ENCODE measurements at regions not wholly inside any gene's neighbourhood (a gene's known extent, or its start where the extent isn't known, plus 50 kb on each side); places are given as distances from the start of the nearest gene placed in this dataset.

DNA sequence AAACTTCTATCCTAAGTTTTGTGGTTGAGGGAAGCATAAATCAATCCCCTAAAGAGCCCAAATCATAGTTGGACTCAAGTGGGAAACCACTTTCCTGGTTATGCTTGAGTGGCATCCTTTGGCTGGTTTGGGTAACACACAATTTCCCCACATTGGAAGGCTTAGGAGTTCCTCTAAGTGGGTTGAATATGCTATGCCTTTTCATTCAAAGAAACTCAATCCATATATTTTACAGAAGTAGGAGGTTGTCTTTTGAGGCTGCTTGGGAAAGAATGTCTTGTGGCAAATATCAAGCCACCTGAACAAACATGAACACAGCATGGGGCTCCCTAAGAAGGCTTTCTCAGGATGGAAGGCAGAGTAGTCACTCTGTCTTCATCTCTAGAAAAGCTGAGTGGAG lies 121.1 kb downstream of the SPATA31D1 start:
- TF ChIP-seq SIN3A (IDR thresholded peaks at IDR 0.05; ENCODE audit: borderline replicate concordance, insufficient read depth, low read length) (no peak), FOXP2 (optimal IDR thresholded peaks at IDR 0.05; ENCODE audit: borderline replicate concordance, extremely low read depth, extremely low read length, insufficient read depth) (no peak), TAF1 (IDR thresholded peaks at IDR 0.05; ENCODE audit: borderline replicate concordance, insufficient read depth, low read length) (no peak), POLR2AphosphoS5 (IDR thresholded peaks at IDR 0.05; ENCODE audit: low read depth, low read length) (no peak)
- TF ChIP-seq, protein P1, sequence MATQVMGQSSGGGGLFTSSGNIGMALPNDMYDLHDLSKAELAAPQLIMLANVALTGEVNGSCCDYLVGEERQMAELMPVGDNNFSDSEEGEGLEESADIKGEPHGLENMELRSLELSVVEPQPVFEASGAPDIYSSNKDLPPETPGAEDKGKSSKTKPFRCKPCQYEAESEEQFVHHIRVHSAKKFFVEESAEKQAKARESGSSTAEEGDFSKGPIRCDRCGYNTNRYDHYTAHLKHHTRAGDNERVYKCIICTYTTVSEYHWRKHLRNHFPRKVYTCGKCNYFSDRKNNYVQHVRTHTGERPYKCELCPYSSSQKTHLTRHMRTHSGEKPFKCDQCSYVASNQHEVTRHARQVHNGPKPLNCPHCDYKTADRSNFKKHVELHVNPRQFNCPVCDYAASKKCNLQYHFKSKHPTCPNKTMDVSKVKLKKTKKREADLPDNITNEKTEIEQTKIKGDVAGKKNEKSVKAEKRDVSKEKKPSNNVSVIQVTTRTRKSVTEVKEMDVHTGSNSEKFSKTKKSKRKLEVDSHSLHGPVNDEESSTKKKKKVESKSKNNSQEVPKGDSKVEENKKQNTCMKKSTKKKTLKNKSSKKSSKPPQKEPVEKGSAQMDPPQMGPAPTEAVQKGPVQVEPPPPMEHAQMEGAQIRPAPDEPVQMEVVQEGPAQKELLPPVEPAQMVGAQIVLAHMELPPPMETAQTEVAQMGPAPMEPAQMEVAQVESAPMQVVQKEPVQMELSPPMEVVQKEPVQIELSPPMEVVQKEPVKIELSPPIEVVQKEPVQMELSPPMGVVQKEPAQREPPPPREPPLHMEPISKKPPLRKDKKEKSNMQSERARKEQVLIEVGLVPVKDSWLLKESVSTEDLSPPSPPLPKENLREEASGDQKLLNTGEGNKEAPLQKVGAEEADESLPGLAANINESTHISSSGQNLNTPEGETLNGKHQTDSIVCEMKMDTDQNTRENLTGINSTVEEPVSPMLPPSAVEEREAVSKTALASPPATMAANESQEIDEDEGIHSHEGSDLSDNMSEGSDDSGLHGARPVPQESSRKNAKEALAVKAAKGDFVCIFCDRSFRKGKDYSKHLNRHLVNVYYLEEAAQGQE (IDR thresholded peaks at IDR 0.05; ENCODE audit: insufficient read depth in 1 of 2, low read depth in 2 of 2, low read length in 2 of 2) = no peak

DNA sequence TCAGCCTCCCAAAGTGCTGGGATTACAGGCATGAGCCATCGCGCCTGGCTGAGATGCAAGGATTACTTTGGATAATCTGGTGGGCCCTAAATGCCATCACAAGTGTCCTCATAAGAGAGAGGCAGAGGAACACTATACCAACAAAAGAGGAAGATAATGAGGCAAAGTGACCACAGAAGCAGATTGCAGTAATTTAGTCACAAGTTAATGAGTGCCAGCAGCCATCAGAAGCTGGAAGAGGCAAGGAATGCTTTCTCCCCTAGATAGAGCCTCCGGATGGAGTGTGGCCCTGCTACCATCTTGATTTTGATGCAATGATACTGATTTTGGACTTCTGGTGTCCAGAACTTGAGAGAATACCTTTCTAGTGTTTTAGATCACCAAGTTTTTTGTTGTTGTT lies 122.3 kb downstream of the SPATA31D1 start:
- TF ChIP-seq SIN3A (IDR thresholded peaks at IDR 0.05; ENCODE audit: borderline replicate concordance, insufficient read depth, low read length) = no peak
- no peak for TF ChIP-seq FOXP2 (optimal IDR thresholded peaks at IDR 0.05; ENCODE audit: borderline replicate concordance, extremely low read depth, extremely low read length, insufficient read depth)
- no peak for TF ChIP-seq TAF1 (IDR thresholded peaks at IDR 0.05; ENCODE audit: borderline replicate concordance, insufficient read depth, low read length)
- TF ChIP-seq, protein P1 (IDR thresholded peaks at IDR 0.05; ENCODE audit: insufficient read depth in 1 of 2, low read depth in 2 of 2, low read length in 2 of 2) = no peak

DNA sequence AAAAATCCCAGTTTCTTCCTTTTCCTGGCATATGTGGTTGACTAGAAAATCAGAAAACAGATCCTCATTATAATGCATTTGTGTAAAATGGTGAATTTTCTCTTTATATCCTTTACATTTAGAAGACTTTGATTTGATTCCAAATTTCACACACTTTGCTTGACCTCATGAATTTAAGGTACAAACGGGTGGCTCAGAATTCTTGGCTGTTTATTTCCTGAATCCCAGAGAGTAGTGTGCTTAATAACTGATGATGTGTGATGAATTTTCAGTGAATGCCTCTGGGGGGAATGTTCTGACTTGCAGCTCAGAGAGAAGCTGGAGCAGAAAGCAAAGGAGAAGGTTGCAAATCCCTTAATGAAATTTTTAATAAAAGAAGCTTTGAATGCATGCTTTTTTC lies 126.8 kb downstream of the SPATA31D1 start:
- TF ChIP-seq FOXP2 (optimal IDR thresholded peaks at IDR 0.05; ENCODE audit: borderline replicate concordance, extremely low read depth, extremely low read length, insufficient read depth) = no peak
- TF ChIP-seq, protein P1 (IDR thresholded peaks at IDR 0.05; ENCODE audit: insufficient read depth in 1 of 2, low read depth in 2 of 2, low read length in 2 of 2) = no peak
- no peak for TF ChIP-seq SIN3A (IDR thresholded peaks at IDR 0.05; ENCODE audit: borderline replicate concordance, insufficient read depth, low read length)
- no peak for TF ChIP-seq TAF1 (IDR thresholded peaks at IDR 0.05; ENCODE audit: borderline replicate concordance, insufficient read depth, low read length)
- TF ChIP-seq POLR2AphosphoS5 (IDR thresholded peaks at IDR 0.05; ENCODE audit: low read depth, low read length) = no peak

DNA sequence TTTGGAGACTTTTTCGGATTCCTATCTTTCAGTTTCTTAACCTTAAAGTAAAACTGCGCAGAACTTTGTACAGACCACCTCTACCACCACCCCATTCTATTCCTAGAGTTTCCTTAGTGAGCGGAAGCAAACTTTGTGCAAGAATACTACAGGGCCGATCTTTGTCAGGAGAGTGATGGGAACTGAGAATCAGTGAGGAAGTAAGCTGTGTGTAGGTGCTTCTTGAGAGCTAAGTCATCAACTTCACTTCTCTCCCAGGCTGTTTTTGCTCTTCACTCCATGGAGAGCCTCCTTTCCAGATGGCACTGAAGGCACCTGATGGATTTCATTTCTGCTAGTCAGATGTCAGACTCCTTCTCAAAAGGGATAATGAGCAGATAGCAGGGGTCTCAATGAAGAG lies 127.3 kb downstream of the SPATA31D1 start:
- no peak for TF ChIP-seq FOXP2 (optimal IDR thresholded peaks at IDR 0.05; ENCODE audit: borderline replicate concordance, extremely low read depth, extremely low read length, insufficient read depth)
- TF ChIP-seq POLR2AphosphoS5 (IDR thresholded peaks at IDR 0.05; ENCODE audit: low read depth, low read length) = no peak
- TF ChIP-seq, protein P1 (IDR thresholded peaks at IDR 0.05; ENCODE audit: insufficient read depth in 1 of 2, low read depth in 2 of 2, low read length in 2 of 2) = no peak
- no peak for TF ChIP-seq SIN3A (IDR thresholded peaks at IDR 0.05; ENCODE audit: borderline replicate concordance, insufficient read depth, low read length)
- no peak for TF ChIP-seq TAF1 (IDR thresholded peaks at IDR 0.05; ENCODE audit: borderline replicate concordance, insufficient read depth, low read length)

DNA sequence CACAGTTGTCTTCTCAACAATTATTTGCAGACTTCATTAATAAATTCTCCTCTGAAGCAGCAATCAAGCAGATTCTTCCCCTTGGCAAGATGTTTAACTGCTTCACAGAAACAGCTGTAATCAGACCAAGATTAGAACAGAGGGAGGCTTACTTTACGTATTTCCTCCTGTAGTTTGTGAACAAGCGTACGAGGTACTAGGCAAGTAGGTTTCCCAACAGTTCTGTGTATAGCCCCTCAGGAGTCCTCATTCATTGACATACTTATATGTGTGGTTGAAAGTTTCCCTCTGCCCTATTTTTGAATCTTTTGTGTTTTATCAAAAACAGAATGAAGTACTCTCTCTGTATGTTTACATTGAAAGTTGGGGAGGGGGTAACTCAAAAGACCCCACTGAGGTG lies 128.0 kb downstream of the SPATA31D1 start:
- TF ChIP-seq POLR2AphosphoS5 (IDR thresholded peaks at IDR 0.05; ENCODE audit: low read depth, low read length) (no peak), SIN3A (IDR thresholded peaks at IDR 0.05; ENCODE audit: borderline replicate concordance, insufficient read depth, low read length) (no peak), TAF1 (IDR thresholded peaks at IDR 0.05; ENCODE audit: borderline replicate concordance, insufficient read depth, low read length) (no peak), FOXP2 (optimal IDR thresholded peaks at IDR 0.05; ENCODE audit: borderline replicate concordance, extremely low read depth, extremely low read length, insufficient read depth) (no peak)
- TF ChIP-seq, protein P1 (IDR thresholded peaks at IDR 0.05; ENCODE audit: insufficient read depth in 1 of 2, low read depth in 2 of 2, low read length in 2 of 2) = no peak

Data from PFSK-1 (cell line).